ENCODE measurements at regions not wholly inside any gene's neighbourhood (a gene's known extent, or its start where the extent isn't known, plus 50 kb on each side); places are given as distances from the start of the nearest gene placed in this dataset.

DNA sequence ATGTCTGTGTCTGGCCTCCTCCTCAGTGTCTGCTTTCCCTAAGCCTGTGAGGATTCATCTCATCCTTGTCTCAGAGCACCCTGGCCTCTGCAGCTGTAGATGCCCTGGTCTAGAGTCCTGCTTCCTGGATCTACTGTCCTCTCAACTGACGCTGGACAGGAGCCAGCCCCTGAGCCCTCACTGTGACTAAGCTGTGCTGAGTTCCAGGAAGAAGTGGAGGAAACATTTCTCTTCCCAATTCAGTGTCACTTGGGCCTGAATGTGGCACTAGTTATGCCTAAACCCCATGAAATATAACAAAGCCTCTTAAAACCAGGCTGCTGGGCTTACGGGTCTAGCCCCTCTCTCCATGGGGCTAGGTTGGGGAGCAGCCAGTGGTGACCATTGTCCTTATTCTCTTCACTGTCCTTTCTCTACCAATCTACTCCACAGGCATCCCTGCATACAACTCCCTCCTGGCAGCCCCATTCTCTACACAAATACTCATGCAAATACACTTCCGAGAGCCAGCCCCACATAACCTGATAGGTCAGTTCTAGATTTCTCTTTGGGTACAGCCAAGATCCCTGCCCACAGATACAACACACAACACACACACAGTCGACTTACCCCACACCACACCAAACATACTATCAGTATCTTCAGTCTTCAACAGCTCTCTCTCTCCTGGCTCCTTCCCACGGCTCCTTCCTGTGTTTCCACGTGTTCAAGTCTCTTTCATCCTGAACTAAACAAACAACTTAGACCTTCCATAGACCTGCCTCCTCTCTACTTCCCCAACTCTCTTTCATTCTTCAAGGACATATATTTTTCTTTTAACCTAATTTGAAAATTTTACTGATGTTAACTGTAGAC, 220.8 kb downstream of the SNX18 start:
- TF ChIP-seq POLR2A (IDR thresholded peaks at IDR 0.05; ENCODE audit: low read depth, low read length) (no peak), POLR2AphosphoS5 (IDR thresholded peaks at IDR 0.05; ENCODE audit: low read depth, low read length) (no peak), TAF1 (IDR thresholded peaks at IDR 0.05; ENCODE audit: borderline replicate concordance, low read depth, low read length) (no peak)

Data from GM12892 (cell line).